ENCODE measurements at regions not wholly inside any gene's neighbourhood (a gene's known extent, or its start where the extent isn't known, plus 50 kb on each side); places are given as distances from the start of the nearest gene placed in this dataset.
A peak's percentile ranks its signal among the peaks of the same experiment; 100 is the strongest.

DNA sequence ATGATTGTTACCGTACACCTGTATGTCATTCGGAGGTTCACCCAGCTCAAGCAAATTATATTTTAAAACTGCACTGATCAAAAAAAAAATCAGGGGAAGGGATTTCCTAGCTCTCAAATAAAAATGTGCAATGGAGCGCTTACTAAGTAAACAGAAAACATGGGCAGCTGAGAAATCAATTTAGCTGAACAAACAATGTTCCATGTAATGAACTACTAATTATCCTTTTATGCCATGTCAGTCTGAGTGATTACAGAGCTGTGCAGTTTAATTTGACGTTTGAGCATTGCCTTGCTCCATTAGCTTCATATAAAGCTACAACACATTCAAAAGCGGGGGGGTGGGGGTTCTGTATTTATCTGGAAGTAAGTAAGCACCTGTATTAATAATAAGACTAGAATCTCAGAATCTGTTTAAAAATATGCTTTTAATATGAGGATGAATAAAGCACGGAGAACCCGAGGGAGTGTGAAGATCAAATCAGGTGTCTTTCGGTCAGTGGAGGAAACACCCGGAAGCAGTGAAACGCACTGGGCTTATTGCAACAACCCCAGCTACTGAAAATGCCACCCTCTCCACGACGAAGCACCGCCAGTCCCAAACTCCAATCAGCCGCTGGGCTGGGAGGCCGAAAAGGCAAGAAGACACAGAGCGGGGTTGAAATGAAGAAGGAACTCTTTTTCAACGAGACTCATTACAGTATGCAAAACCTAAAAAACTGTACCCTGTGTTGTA, 196.5 kb upstream of the ATP11B start:
- DNase-seq (ENCODE audit: low spot score, unreplicated experiment), result no peak
- Mint-ChIP-seq H3K4me1 (ENCODE audit: low read depth) (peaks cover 22% of the 10 kb centered on the region), H3K36me3 (ENCODE audit: insufficient read depth) (no peaks in the 10 kb centered on the region), H3K9me3 (ENCODE audit: low read depth) (no peaks in the 10 kb centered on the region), H3K27me3 (peaks cover 9% of the 10 kb centered on the region), H3K27ac (peak overlapping the region; percentile 47), H3K4me3 (ENCODE audit: low read depth) (no peak overlapping the region)
- TF ChIP-seq, protein P1, sequence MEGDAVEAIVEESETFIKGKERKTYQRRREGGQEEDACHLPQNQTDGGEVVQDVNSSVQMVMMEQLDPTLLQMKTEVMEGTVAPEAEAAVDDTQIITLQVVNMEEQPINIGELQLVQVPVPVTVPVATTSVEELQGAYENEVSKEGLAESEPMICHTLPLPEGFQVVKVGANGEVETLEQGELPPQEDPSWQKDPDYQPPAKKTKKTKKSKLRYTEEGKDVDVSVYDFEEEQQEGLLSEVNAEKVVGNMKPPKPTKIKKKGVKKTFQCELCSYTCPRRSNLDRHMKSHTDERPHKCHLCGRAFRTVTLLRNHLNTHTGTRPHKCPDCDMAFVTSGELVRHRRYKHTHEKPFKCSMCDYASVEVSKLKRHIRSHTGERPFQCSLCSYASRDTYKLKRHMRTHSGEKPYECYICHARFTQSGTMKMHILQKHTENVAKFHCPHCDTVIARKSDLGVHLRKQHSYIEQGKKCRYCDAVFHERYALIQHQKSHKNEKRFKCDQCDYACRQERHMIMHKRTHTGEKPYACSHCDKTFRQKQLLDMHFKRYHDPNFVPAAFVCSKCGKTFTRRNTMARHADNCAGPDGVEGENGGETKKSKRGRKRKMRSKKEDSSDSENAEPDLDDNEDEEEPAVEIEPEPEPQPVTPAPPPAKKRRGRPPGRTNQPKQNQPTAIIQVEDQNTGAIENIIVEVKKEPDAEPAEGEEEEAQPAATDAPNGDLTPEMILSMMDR (IDR thresholded peaks at IDR 0.05; ENCODE audit: unreplicated experiment), result no peak

DNA sequence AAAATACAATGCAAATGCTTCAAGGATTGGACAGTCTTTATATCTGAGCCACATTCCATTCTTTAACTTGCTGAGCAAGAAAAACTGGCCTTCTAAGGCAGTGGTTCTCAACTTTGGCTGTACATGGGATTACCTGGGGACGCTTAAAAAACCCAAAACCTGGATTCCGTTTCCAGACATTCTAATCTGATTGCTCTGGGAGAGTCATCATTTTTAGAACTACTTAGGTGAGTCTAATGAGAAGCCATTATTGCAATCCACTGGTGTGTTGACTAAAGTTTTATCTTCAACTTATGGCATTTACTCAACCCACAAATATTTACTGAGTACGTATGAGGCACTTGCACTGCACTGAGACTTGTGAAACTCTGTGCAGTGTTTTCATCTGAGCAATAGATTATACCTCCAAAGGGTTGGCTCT, 195.7 kb upstream of the ATP11B start:
- TF ChIP-seq, protein P1 (IDR thresholded peaks at IDR 0.05; ENCODE audit: unreplicated experiment), result no peak
- peaks cover 9% of the 10 kb centered on the region for H3K27me3 Mint-ChIP-seq
- H3K4me1 Mint-ChIP-seq (ENCODE audit: low read depth), result peaks cover 22% of the 10 kb centered on the region
- no peak overlapping the region for H3K4me3 Mint-ChIP-seq (ENCODE audit: low read depth)
- no peak overlapping the region for H3K27ac Mint-ChIP-seq
- H3K9me3 Mint-ChIP-seq (ENCODE audit: low read depth), result no peaks in the 10 kb centered on the region
- DNase-seq (ENCODE audit: low spot score, unreplicated experiment), result no peak
- H3K36me3 Mint-ChIP-seq (ENCODE audit: insufficient read depth), result no peaks in the 10 kb centered on the region

- no peaks in the 10 kb centered on the region for H3K36me3 Mint-ChIP-seq (ENCODE audit: insufficient read depth)
- H3K4me3 Mint-ChIP-seq (ENCODE audit: low read depth), result no peak overlapping the region
- no peak for DNase-seq (ENCODE audit: low spot score, unreplicated experiment)
- peaks cover 14% of the 10 kb centered on the region for H3K4me1 Mint-ChIP-seq (ENCODE audit: low read depth)
- no peak overlapping the region for H3K27ac Mint-ChIP-seq
- peaks cover 3% of the 10 kb centered on the region for H3K27me3 Mint-ChIP-seq
- TF ChIP-seq, protein P1 (IDR thresholded peaks at IDR 0.05; ENCODE audit: unreplicated experiment), result no peak
- no peaks in the 10 kb centered on the region for H3K9me3 Mint-ChIP-seq (ENCODE audit: low read depth)
Measured at GRCh38 chr3:182601597-182601996, 191.7 kb upstream of the ATP11B start.

DNA sequence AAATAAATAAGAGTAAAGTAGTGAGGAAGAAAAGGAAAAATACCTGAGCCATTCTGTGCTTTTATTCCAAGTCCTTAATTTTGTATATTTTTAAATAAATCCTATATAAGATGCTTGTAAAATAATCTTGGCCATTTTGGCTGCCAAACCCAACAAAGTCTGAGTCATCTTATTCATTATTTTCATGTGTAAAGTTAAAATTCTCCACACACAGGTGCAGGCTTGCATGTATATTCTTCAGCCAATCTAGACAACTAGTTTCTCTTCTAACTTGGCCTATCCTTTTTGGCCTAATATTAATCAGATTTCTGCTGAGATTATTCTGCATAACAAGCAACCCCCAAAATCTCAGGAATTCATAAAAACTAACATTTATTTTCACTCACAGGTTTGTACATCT, 189.8 kb upstream of the ATP11B start:
- Mint-ChIP-seq H3K27me3 (peaks cover 3% of the 10 kb centered on the region), H3K36me3 (ENCODE audit: insufficient read depth) (no peaks in the 10 kb centered on the region), H3K27ac (no peak overlapping the region), H3K9me3 (ENCODE audit: low read depth) (no peaks in the 10 kb centered on the region), H3K4me3 (ENCODE audit: low read depth) (no peak overlapping the region), H3K4me1 (ENCODE audit: low read depth) (peaks cover 5% of the 10 kb centered on the region)
- TF ChIP-seq, protein P1 (IDR thresholded peaks at IDR 0.05; ENCODE audit: unreplicated experiment), result no peak
- no peak for DNase-seq (ENCODE audit: low spot score, unreplicated experiment)

DNA sequence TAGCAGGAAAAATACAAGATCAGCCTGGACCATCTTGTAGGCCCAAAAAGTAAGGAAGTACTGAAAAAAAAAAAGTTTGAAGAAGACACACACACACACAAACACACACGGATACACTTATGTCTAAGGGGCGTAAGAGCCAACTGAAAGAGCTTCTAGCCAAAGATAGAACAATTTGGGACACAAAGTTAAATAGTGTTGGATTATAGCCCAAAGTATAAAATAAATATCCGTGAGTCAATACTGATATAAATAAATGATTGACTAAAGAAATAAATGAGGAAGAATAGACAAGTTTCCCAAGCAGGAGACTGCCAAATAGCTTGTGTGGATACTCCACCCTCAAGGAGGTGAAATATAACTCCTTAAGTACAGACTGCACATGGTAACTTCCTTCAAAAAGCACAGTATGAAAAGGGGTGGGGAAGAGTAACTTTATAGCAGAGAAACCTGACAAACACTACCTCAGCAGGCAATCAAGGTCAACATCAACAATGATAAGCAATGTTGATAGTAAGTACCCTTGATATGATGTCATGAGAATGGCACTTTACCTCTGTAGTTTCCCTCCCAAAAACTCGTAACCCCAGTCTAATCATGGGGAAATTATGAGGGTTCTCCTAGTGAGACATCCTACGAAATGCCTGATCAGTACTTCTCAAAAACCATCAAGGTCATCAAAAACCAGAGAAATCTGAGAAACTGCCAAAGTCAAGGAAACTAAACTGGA, 187.3 kb upstream of the ATP11B start:
- DNase-seq (ENCODE audit: low spot score, unreplicated experiment), result no peak
- Mint-ChIP-seq H3K27ac (no peak overlapping the region), H3K4me1 (ENCODE audit: low read depth) (peaks cover 14% of the 10 kb centered on the region), H3K4me3 (ENCODE audit: low read depth) (no peak overlapping the region), H3K36me3 (ENCODE audit: insufficient read depth) (no peaks in the 10 kb centered on the region), H3K27me3 (peaks cover 2% of the 10 kb centered on the region), H3K9me3 (ENCODE audit: low read depth) (no peaks in the 10 kb centered on the region)
- TF ChIP-seq, protein P1 (IDR thresholded peaks at IDR 0.05; ENCODE audit: unreplicated experiment), result no peak

All from progenitor cell of endocrine pancreas (in vitro differentiated cells).